ENCODE measurements at regions not wholly inside any gene's neighbourhood (a gene's known extent, or its start where the extent isn't known, plus 50 kb on each side); places are given as distances from the start of the nearest gene placed in this dataset.

GRCh38 chr3:197373096-197373495 is 74.7 kb upstream of the DLG1 start:
- no peaks in the 10 kb centered on the region for H4K20me1 ChIP-seq (ENCODE audit: low read depth)
- H2AFZ ChIP-seq (replicated peaks): no peak overlapping the region
- Mint-ChIP-seq H3K4me3 (no peak overlapping the region), H3K4me1 (peaks cover 43% of the 10 kb centered on the region), H3K27me3 (ENCODE audit: insufficient read depth, low read depth) (no peaks in the 10 kb centered on the region), H3K36me3 (no peaks in the 10 kb centered on the region), H3K9me3 (no peaks in the 10 kb centered on the region), H3K27ac (no peak overlapping the region)
- peaks cover 16% of the 10 kb centered on the region for H3F3A ChIP-seq (ENCODE audit: low read depth)
- no peak overlapping the region for H3K4me2 ChIP-seq
- no peak overlapping the region for H3K9ac ChIP-seq
- H3K36me3 ChIP-seq: no peaks in the 10 kb centered on the region
- peaks cover 48% of the 10 kb centered on the region for H3K4me1 ChIP-seq
- no peaks in the 10 kb centered on the region for H3K9me3 ChIP-seq (ENCODE audit: low read depth)
- H3K4me3 ChIP-seq: no peak overlapping the region
- no peak for TF ChIP-seq EZH2 (IDR thresholded peaks at IDR 0.05)
- no peak for TF ChIP-seq EZH2phosphoT487 (IDR thresholded peaks at IDR 0.05)
- TF ChIP-seq, protein P1, sequence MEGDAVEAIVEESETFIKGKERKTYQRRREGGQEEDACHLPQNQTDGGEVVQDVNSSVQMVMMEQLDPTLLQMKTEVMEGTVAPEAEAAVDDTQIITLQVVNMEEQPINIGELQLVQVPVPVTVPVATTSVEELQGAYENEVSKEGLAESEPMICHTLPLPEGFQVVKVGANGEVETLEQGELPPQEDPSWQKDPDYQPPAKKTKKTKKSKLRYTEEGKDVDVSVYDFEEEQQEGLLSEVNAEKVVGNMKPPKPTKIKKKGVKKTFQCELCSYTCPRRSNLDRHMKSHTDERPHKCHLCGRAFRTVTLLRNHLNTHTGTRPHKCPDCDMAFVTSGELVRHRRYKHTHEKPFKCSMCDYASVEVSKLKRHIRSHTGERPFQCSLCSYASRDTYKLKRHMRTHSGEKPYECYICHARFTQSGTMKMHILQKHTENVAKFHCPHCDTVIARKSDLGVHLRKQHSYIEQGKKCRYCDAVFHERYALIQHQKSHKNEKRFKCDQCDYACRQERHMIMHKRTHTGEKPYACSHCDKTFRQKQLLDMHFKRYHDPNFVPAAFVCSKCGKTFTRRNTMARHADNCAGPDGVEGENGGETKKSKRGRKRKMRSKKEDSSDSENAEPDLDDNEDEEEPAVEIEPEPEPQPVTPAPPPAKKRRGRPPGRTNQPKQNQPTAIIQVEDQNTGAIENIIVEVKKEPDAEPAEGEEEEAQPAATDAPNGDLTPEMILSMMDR (IDR thresholded peaks at IDR 0.05): no peak
- H3K79me2 ChIP-seq (ENCODE audit: low read depth): no peaks in the 10 kb centered on the region
- H3K27ac ChIP-seq: no peak overlapping the region
- DNase-seq (ENCODE audit: low spot score): no peak
- H3K27me3 ChIP-seq: no peaks in the 10 kb centered on the region

DNA sequence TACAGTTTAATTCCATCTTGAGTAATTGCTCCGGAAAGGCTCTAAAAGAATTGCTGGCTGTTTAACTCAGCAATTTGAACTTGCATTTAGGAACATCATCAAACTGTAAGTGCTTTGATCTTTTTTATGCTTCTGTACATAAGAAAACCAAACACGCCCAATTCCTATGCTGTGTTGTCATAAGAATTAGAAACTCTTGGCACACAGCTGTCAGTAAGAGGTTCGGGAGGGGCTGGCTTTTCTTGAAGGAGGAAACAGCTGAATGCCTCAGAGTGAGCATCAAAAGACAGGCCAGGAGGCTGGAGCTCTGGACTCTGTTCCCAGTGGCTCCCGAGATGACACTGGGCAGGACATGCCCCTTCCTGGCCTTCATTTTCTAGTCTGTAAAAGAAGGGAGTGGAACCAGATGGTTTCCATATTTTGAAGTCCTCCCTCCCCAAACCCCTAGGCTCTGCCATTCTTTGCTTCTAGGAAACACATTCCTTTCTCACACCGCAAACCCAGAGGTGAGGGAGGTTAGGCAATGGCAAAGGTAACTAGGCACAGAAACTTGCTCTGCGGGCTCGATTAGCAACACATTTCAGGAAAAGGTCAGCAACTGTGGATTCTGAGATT is 73.7 kb upstream of the DLG1 start:
- Histone ChIP-seq H2AFZ (replicated peaks) (no peak overlapping the region), H3K4me3 (no peak overlapping the region), H3K79me2 (ENCODE audit: low read depth) (no peaks in the 10 kb centered on the region), H3K9me3 (ENCODE audit: low read depth) (no peaks in the 10 kb centered on the region), H3K4me2 (no peak overlapping the region), H3K27ac (no peak overlapping the region), H3K9ac (no peak overlapping the region), H3K4me1 (peaks cover 52% of the 10 kb centered on the region), H3K36me3 (no peaks in the 10 kb centered on the region), H3F3A (ENCODE audit: low read depth) (peaks cover 19% of the 10 kb centered on the region), H3K27me3 (no peaks in the 10 kb centered on the region), H4K20me1 (ENCODE audit: low read depth) (no peaks in the 10 kb centered on the region)
- TF ChIP-seq EZH2 (IDR thresholded peaks at IDR 0.05) (no peak), EZH2phosphoT487 (IDR thresholded peaks at IDR 0.05) (no peak)
- TF ChIP-seq, protein P1 (IDR thresholded peaks at IDR 0.05): no peak
- peak; percentile 39 for DNase-seq (ENCODE audit: low spot score)
- H3K36me3 Mint-ChIP-seq: no peaks in the 10 kb centered on the region
- H3K4me1 Mint-ChIP-seq: peaks cover 51% of the 10 kb centered on the region
- H3K4me3 Mint-ChIP-seq: peak overlapping the region; percentile 7
- H3K9me3 Mint-ChIP-seq: no peaks in the 10 kb centered on the region
- H3K27me3 Mint-ChIP-seq (ENCODE audit: insufficient read depth, low read depth): peaks cover 2% of the 10 kb centered on the region
- H3K27ac Mint-ChIP-seq: peak overlapping the region; percentile 46

DNA sequence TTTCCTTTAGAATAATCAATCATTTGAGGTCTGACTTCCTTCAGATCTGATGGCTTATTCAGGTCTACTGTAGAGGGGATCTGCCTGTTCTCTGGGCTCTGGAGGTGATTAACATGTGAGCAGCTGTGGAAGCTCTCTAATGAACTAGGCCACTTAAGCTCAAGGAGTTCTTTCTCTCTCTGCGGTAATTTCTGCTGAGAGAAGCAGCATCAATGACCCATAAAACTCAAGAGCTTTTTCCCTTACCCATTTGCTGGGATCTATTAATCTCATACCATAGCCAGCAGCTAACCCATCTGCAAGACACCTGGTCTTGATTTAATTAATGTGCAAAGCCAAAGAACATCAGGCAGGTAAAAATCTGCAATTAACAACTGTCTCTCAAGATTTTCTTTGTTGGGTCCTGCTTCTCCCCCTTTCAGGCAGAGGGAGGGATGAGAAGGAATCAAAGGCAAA is 73.2 kb upstream of the DLG1 start:
- H3K4me2 ChIP-seq: no peak overlapping the region
- H3K4me3 ChIP-seq: no peak overlapping the region
- DNase-seq (ENCODE audit: low spot score): no peak
- H3K9me3 ChIP-seq (ENCODE audit: low read depth): no peaks in the 10 kb centered on the region
- Mint-ChIP-seq H3K27me3 (ENCODE audit: insufficient read depth, low read depth) (peaks cover 2% of the 10 kb centered on the region), H3K4me3 (no peak overlapping the region), H3K36me3 (no peaks in the 10 kb centered on the region), H3K27ac (no peak overlapping the region), H3K4me1 (peaks cover 49% of the 10 kb centered on the region), H3K9me3 (no peaks in the 10 kb centered on the region)
- H3K79me2 ChIP-seq (ENCODE audit: low read depth): no peaks in the 10 kb centered on the region
- H3K4me1 ChIP-seq: peaks cover 52% of the 10 kb centered on the region
- H3F3A ChIP-seq (ENCODE audit: low read depth): peaks cover 19% of the 10 kb centered on the region
- no peaks in the 10 kb centered on the region for H4K20me1 ChIP-seq (ENCODE audit: low read depth)
- no peak overlapping the region for H2AFZ ChIP-seq (replicated peaks)
- TF ChIP-seq EZH2phosphoT487 (IDR thresholded peaks at IDR 0.05) (no peak), EZH2 (IDR thresholded peaks at IDR 0.05) (no peak)
- TF ChIP-seq, protein P1 (IDR thresholded peaks at IDR 0.05): no peak
- H3K27ac ChIP-seq: no peak overlapping the region
- no peaks in the 10 kb centered on the region for H3K36me3 ChIP-seq
- no peak overlapping the region for H3K9ac ChIP-seq
- H3K27me3 ChIP-seq: no peaks in the 10 kb centered on the region

All from neural progenitor cell (in vitro differentiated cells).